GM12878 (cell line): ENCODE measurements at regions not wholly inside any gene's neighbourhood (a gene's known extent, or its start where the extent isn't known, plus 50 kb on each side); places are given as distances from the start of the nearest gene placed in this dataset.

Experiments used
- ATAC-seq: fragments of 200-7000 bp; cut with Tn5 transposase; 3 replicates; pipeline ENCODE4 v1.9.1; 2020; ENCODE audit warnings: mild to moderate bottlenecking, moderate library complexity
- BruUV-seq: library from RNA; stranded (reverse); fragments of 400-500 nt; replicated peaks from 2 replicates; lab custom pipeline; 2021; lab: Mats Ljungman, UMichigan
- CTCF ChIA-PET: fragments of 300-600 bp; sonication (Branson Sonifier 250); formaldehyde crosslinking; extraction: SDS; loops from one replicate; lab custom pipeline; 2021; ENCODE audit warnings: inconsistent platforms; lab: Yijun Ruan, JAX
- POLR2A ChIA-PET: fragments of 350-600 bp; formaldehyde crosslinking; extraction: SDS; loops from one replicate; lab custom pipeline; 2021; ENCODE audit warnings: inconsistent platforms; lab: Charles Lee
- RAD21 ChIA-PET: fragments of 300-600 bp; sonication (Branson Sonifier 250); formaldehyde crosslinking; loops from one replicate; lab custom pipeline; 2023; ENCODE audit warnings: antibody characterized with exemption; ENCODE audit not compliant: unreplicated experiment; lab: Charles Lee
- SMC1A ChIA-PET: fragments of 300-600 bp; sonication (Branson Sonifier 250); formaldehyde crosslinking; loops from one replicate; lab custom pipeline; 2023; ENCODE audit not compliant: unreplicated experiment, uncharacterized antibody; lab: Charles Lee
- DNase-seq: peaks from one replicate; pipeline ENCODE4 v3.0.0-alpha.2; 2011; ENCODE audit warnings: low read depth, low spot score
- FAIRE-seq: peaks from 3 replicates; lab custom pipeline; 2011; peaks lifted over from hg19 to GRCh38; lab: Jason Lieb, UNC
- H2AFZ ChIP-seq: 2 replicates; pipeline ENCODE4 v1.6.0; 2011; ENCODE audit warnings: low read depth, low read length, control low read depth; ENCODE audit not compliant: control insufficient read depth
- H3K27ac ChIP-seq: 2 replicates; pipeline ENCODE4 v1.5.1; 2011; ENCODE audit warnings: control low read depth; ENCODE audit not compliant: control insufficient read depth, insufficient read depth
- H3K27me3 ChIP-seq, 2 experiments: replicated peaks in 1 of 2; 2 replicates each; pipeline versions ENCODE4 v1.6.0 to v1.6.1; 2011; ENCODE audit warnings: low read length in 1 of 2; ENCODE audit not compliant: control insufficient read depth in 2 of 2, insufficient read depth in 2 of 2
- H3K36me3 ChIP-seq, 2 experiments: 2 replicates each; pipeline ENCODE4 v1.5.1; 2011; ENCODE audit warnings: low read length in 1 of 2; ENCODE audit not compliant: control insufficient read depth in 2 of 2, insufficient read depth in 2 of 2
- H3K4me1 ChIP-seq: 2 replicates; pipeline ENCODE4 v1.6.1; 2011; ENCODE audit warnings: mild to moderate bottlenecking, low read length, moderate library complexity, mixed read lengths; ENCODE audit not compliant: control insufficient read depth, insufficient read depth
- H3K4me2 ChIP-seq: 2 replicates; pipeline ENCODE4 v1.6.0; 2011; ENCODE audit warnings: control low read depth; ENCODE audit not compliant: control insufficient read depth, insufficient read depth
- H3K4me3 ChIP-seq: fragments of 200-600 bp; sonication (generic); 2 replicates; pipeline ENCODE4 v1.5.1; 2016
- H3K79me2 ChIP-seq: 2 replicates; pipeline ENCODE4 v1.6.0; 2011; ENCODE audit warnings: low read length; ENCODE audit not compliant: control insufficient read depth, insufficient read depth
- H3K9ac ChIP-seq: 2 replicates; pipeline ENCODE4 v1.8.0; 2011; ENCODE audit warnings: low read length, control low read depth, mixed read lengths; ENCODE audit not compliant: control insufficient read depth, insufficient read depth
- H3K9me3 ChIP-seq: replicated peaks from 3 replicates; pipeline ENCODE4 v1.5.1; 2011; ENCODE audit warnings: mild to moderate bottlenecking, low read length; ENCODE audit not compliant: control insufficient read depth, insufficient read depth
- H4K20me1 ChIP-seq: 2 replicates; pipeline ENCODE4 v1.6.0; 2011; ENCODE audit not compliant: control insufficient read depth, insufficient read depth
- ASH2L ChIP-seq: fragments of 300-600, 200-600 bp; sonication (generic); IDR thresholded peaks from 2 replicates; pipeline ENCODE4 v1.6.1; 2017; ENCODE audit warnings: low read depth, mild to moderate bottlenecking, borderline replicate concordance
- FOXK2 ChIP-seq: fragments of 450-650 bp; IDR thresholded peaks from 2 replicates; pipeline ENCODE4 v1.6.1; 2017; ENCODE audit warnings: mild to moderate bottlenecking, moderate library complexity
- GATAD2B ChIP-seq: fragments of 450-650 bp; conservative IDR thresholded peaks from 2 replicates; pipeline ENCODE4 v1.6.1; 2017; ENCODE audit warnings: low read depth, mild to moderate bottlenecking, moderate library complexity
- KLF5 ChIP-seq: fragments of 450-650 bp; IDR thresholded peaks from 2 replicates; pipeline ENCODE4 v1.6.1; 2014; ENCODE audit warnings: mild to moderate bottlenecking; ENCODE audit not compliant: partially characterized antibody
- NBN ChIP-seq: fragments of 450-650 bp; IDR thresholded peaks from 2 replicates; pipeline ENCODE4 v1.6.1; 2016
- NFXL1 ChIP-seq: fragments of 450-650 bp; IDR thresholded peaks from 2 replicates; pipeline ENCODE4 v1.6.1; 2017; ENCODE audit warnings: antibody characterized with exemption, mild to moderate bottlenecking, borderline replicate concordance
- NFYB ChIP-seq: IDR thresholded peaks from 2 replicates; pipeline ENCODE4 v1.6.1; 2011; ENCODE audit warnings: low read depth, mild to moderate bottlenecking, low read length, improper control_type of control experiment, moderate library complexity; ENCODE audit not compliant: insufficient read depth
- NR2F1 ChIP-seq: fragments of 450-650 bp; conservative IDR thresholded peaks from 2 replicates; pipeline ENCODE4 v1.6.1; 2017; ENCODE audit warnings: mild to moderate bottlenecking
- RB1 ChIP-seq: fragments of 450-650 bp; formaldehyde crosslinking; IDR thresholded peaks from 2 replicates; pipeline ENCODE4 v1.6.1; 2017; ENCODE audit warnings: mild to moderate bottlenecking, borderline replicate concordance
- SMAD1 ChIP-seq: fragments of 450-650 bp; IDR thresholded peaks from 2 replicates; pipeline ENCODE4 v1.6.1; 2018; ENCODE audit warnings: mild to moderate bottlenecking, low read depth; ENCODE audit not compliant: partially characterized antibody
- TAF1 ChIP-seq: IDR thresholded peaks from 2 replicates; pipeline ENCODE4 v1.6.1; 2011; ENCODE audit warnings: mild to moderate bottlenecking, low read depth, low read length, borderline replicate concordance
- YBX1 ChIP-seq: fragments of 450-650 bp; IDR thresholded peaks from 2 replicates; pipeline ENCODE4 v1.6.1; 2016; ENCODE audit warnings: antibody characterized with exemption
- ZNF207 ChIP-seq: fragments of 450-650 bp; IDR thresholded peaks from 2 replicates; pipeline ENCODE4 v1.6.1; 2014; ENCODE audit warnings: antibody characterized with exemption, mild to moderate bottlenecking, borderline replicate concordance
- ZNF217 ChIP-seq: fragments of 450-650 bp; IDR thresholded peaks from 2 replicates; pipeline ENCODE4 v1.6.1; 2017; ENCODE audit warnings: antibody characterized with exemption, mild to moderate bottlenecking
- WGBS: methylation state at CpG from one replicate; pipeline ENCODE4 v1.1.6; 2016; ENCODE audit warnings: low lambda C conversion rate; ENCODE audit not compliant: insufficient replicate concordance, insufficient coverage; ENCODE audit errors: missing lambda C conversion rate; 5-methylcytosine and 5-hydroxymethylcytosine counted together
- in situ Hi-C: fragments of 300-500 bp; cut with MboI; formaldehyde crosslinking; loops from 9 replicates; pipeline ENCODE4 v1.14.3; 2018; ENCODE audit warnings: mixed read lengths
- intact Hi-C: fragments of 100-400 bp; cut with micrococcal nuclease; formaldehyde crosslinking; loops from one replicate; pipeline ENCODE4 v1.14.2; 2022; ENCODE audit not compliant: unreplicated experiment
- TF ChIP-seq, protein P1 (sequence below): IDR thresholded peaks from 2 replicates; pipeline ENCODE4 v1.6.1; 2011; ENCODE audit warnings: mild to moderate bottlenecking, low read depth, low read length, moderate library complexity; ENCODE audit not compliant: insufficient replicate concordance

DNA sequence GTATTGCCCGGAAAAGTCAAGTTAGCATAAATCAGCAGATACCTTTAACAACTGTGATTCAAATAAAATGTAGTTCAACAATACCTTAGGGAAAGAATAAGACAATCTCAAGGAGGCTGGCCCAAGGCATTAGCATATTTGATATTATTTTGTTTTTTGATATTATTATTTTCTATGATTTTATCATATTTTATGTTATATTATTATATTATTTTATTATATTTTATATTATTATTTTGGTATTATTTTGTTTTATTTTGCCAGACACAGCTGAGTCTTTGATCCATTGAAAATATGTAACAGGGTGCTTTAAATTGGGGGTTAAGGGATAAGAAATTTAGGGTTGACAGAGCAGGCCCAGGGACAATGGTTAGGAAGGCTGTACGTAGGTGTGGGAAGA lies 607.9 kb upstream of the USP15 start:
- ATAC-seq (no peak), DNase-seq (no peak), FAIRE-seq (no peak)
- Histone ChIP-seq H3K36me3 (no peaks in the 10 kb centered on the region), H3K9me3 (no peaks in the 10 kb centered on the region), H3K79me2 (no peaks in the 10 kb centered on the region), H3K27ac (no peak overlapping the region), H3K27me3 (no peaks in the 10 kb centered on the region), H3K4me2 (no peak overlapping the region), H3K9ac (no peak overlapping the region), H3K4me1 (no peaks in the 10 kb centered on the region), H3K4me3 (no peak overlapping the region; the same call in 1 of the 2 replicates), H4K20me1 (no peaks in the 10 kb centered on the region), H2AFZ (no peak overlapping the region)
- in situ Hi-C loops, result no loop called here
- BruUV-seq, result no TSS peak
- RAD21 ChIA-PET, result no interaction called here
- WGBS, result 86% methylated on average over 2 of the region's 2 CpGs
- SMC1A ChIA-PET, result interaction anchor here (1.0 to 1.3 kb wide), 2 partner anchors 9 to 24 kb away, joined by 3 to 4 read pairs; no protein-coding TSS in a partner anchor
- TF ChIP-seq ASH2L, result no peak
- TF ChIP-seq FOXK2, result no peak
- TF ChIP-seq NFYB, result no peak
- POLR2A ChIA-PET, result no interaction called here
- CTCF ChIA-PET, result interaction anchor here (0.9 kb wide), 1 partner anchor 9 kb away, joined by 3 read pairs; no protein-coding TSS in a partner anchor
- intact Hi-C loops, result loop anchor here (5.0 kb wide), 1 partner anchor 340 kb away; no protein-coding TSS in a partner anchor

GRCh38 chr12:61654698-61655097 lies 605.5 kb upstream of the USP15 start:
- Histone ChIP-seq H3K27me3 (no peaks in the 10 kb centered on the region), H4K20me1 (no peaks in the 10 kb centered on the region), H3K27ac (no peak overlapping the region), H3K9ac (no peak overlapping the region), H3K4me2 (no peak overlapping the region), H3K36me3 (no peaks in the 10 kb centered on the region), H3K4me3 (no peak overlapping the region), H2AFZ (no peak overlapping the region), H3K79me2 (no peaks in the 10 kb centered on the region), H3K9me3 (no peaks in the 10 kb centered on the region), H3K4me1 (no peaks in the 10 kb centered on the region)
- no TSS peak for BruUV-seq
- ChIA-PET RAD21 (no interaction called here), SMC1A (no interaction called here), CTCF (interaction anchor here (0.6 to 1.0 kb wide), 2 partner anchors 9 to 339 kb away, joined by 3 read pairs; no protein-coding TSS in a partner anchor), POLR2A (no interaction called here)
- intact Hi-C loops, result loop anchor here (5.0 kb wide), 1 partner anchor 338 kb away; no protein-coding TSS in a partner anchor
- ATAC-seq (no peak), DNase-seq (no peak), FAIRE-seq (no peak)
- in situ Hi-C loops, result no loop called here
- WGBS, result 2% methylated on average over 3 of the region's 3 CpGs
- no peak for TF ChIP-seq NBN
- no peak for TF ChIP-seq KLF5
- TF ChIP-seq, protein P1, sequence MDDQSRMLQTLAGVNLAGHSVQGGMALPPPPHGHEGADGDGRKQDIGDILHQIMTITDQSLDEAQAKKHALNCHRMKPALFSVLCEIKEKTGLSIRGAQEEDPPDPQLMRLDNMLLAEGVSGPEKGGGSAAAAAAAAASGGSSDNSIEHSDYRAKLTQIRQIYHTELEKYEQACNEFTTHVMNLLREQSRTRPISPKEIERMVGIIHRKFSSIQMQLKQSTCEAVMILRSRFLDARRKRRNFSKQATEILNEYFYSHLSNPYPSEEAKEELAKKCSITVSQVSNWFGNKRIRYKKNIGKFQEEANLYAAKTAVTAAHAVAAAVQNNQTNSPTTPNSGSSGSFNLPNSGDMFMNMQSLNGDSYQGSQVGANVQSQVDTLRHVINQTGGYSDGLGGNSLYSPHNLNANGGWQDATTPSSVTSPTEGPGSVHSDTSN, result no peak
- no peak for TF ChIP-seq TAF1
- TF ChIP-seq SMAD1, result no peak
- TF ChIP-seq NR2F1, result no peak
- TF ChIP-seq ZNF207, result no peak
- no peak for TF ChIP-seq NFXL1
- TF ChIP-seq YBX1, result no peak
- TF ChIP-seq RB1, result no peak
- TF ChIP-seq ZNF217, result no peak
- TF ChIP-seq GATAD2B, result no peak
- TF ChIP-seq ASH2L, result no peak
